PFSK-1 (cell line): ENCODE measurements at regions not wholly inside any gene's neighbourhood (a gene's known extent, or its start where the extent isn't known, plus 50 kb on each side); places are given as distances from the start of the nearest gene placed in this dataset.

ENCODE experiments used
- FOXP2 ChIP-seq: optimal IDR thresholded peaks from 2 replicates; pipeline ENCODE3; 2011; ENCODE audit warnings: borderline replicate concordance, control low read depth, inconsistent platforms; ENCODE audit not compliant: insufficient read depth; ENCODE audit errors: extremely low read length, extremely low read depth
- POLR2AphosphoS5 ChIP-seq: IDR thresholded peaks from 2 replicates; pipeline ENCODE4 v1.6.1; 2012; ENCODE audit warnings: low read depth, mild to moderate bottlenecking, control low read depth, low read length, moderate library complexity
- REST ChIP-seq, 2 experiments: IDR thresholded peaks; 2 replicates each; pipeline versions ENCODE4 v1.6.1 to v1.8.0; 2011 to 2012; ENCODE audit warnings: low read depth in 2 of 2, low read length in 2 of 2, control low read depth in 1 of 2, inconsistent platforms in 1 of 2, mild to moderate bottlenecking in 1 of 2, moderate library complexity in 1 of 2; ENCODE audit not compliant: insufficient read depth in 1 of 2
- SIN3A ChIP-seq: IDR thresholded peaks from 2 replicates; pipeline ENCODE4 v1.6.1; 2012; ENCODE audit warnings: mild to moderate bottlenecking, low read length, moderate library complexity, borderline replicate concordance; ENCODE audit not compliant: insufficient read depth
- TAF1 ChIP-seq: IDR thresholded peaks from 2 replicates; pipeline ENCODE4 v1.6.1; 2012; ENCODE audit warnings: low read length, control low read depth, borderline replicate concordance; ENCODE audit not compliant: insufficient read depth

- no peak for TF ChIP-seq POLR2AphosphoS5
- TF ChIP-seq TAF1 = no peak
- TF ChIP-seq REST (IDR thresholded peaks at IDR 0.05; ENCODE audit: insufficient read depth in 1 of 2, low read depth in 2 of 2, low read length in 2 of 2) = no peak
- no peak for TF ChIP-seq SIN3A
- no peak for TF ChIP-seq FOXP2
Measured at GRCh38 chr11:28584992-28585391, 476.8 kb downstream of the METTL15 start.

- no peak for TF ChIP-seq SIN3A
- TF ChIP-seq REST (IDR thresholded peaks at IDR 0.05; ENCODE audit: insufficient read depth in 1 of 2, low read depth in 2 of 2, low read length in 2 of 2) = no peak
- TF ChIP-seq TAF1 = no peak
- no peak for TF ChIP-seq FOXP2
- TF ChIP-seq POLR2AphosphoS5 = no peak
Measured at GRCh38 chr11:28582506-28582905, 474.3 kb downstream of the METTL15 start.

GRCh38 chr11:28581286-28582242 is 473.4 kb downstream of the METTL15 start:
- TF ChIP-seq FOXP2 = no peak
- TF ChIP-seq SIN3A = no peak
- TF ChIP-seq POLR2AphosphoS5 = no peak
- no peak for TF ChIP-seq REST (IDR thresholded peaks at IDR 0.05; ENCODE audit: insufficient read depth in 1 of 2, low read depth in 2 of 2, low read length in 2 of 2)
- no peak for TF ChIP-seq TAF1

GRCh38 chr11:28571371-28571770 is 463.2 kb downstream of the METTL15 start:
- TF ChIP-seq SIN3A (no peak), TAF1 (no peak), POLR2AphosphoS5 (no peak), REST (IDR thresholded peaks at IDR 0.05; ENCODE audit: insufficient read depth in 1 of 2, low read depth in 2 of 2, low read length in 2 of 2) (no peak), FOXP2 (no peak)

GRCh38 chr11:28569106-28569505 is 460.9 kb downstream of the METTL15 start:
- TF ChIP-seq TAF1 = no peak
- TF ChIP-seq REST (IDR thresholded peaks at IDR 0.05; ENCODE audit: insufficient read depth in 1 of 2, low read depth in 2 of 2, low read length in 2 of 2) = no peak
- TF ChIP-seq FOXP2 = no peak
- TF ChIP-seq SIN3A = no peak
- no peak for TF ChIP-seq POLR2AphosphoS5
